ENCODE measurements at regions not wholly inside any gene's neighbourhood (a gene's known extent, or its start where the extent isn't known, plus 50 kb on each side); places are given as distances from the start of the nearest gene placed in this dataset.

DNA sequence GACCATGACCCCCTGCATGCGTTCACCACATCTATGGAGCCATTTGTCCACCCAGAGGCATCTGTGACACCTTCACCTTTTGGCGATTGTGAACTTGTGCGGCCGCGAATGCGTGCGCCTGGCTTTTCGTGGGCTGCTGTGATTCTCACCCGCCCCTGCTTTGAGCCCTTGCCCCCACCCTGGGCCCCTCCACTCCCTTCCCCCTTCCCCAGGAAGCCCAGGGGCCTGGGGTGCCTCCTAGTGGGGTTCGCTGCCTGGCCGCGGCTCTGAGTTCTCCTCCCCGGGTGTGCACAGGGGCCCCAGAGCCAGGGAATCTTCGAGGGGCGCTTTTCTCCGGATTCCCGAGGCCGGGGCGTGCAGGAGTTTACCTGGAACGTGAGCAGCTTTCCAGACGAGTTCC, 97.9 kb upstream of the ACTRT2 start:
- TF ChIP-seq CTCF (IDR thresholded peaks at IDR 0.05; ENCODE audit: low read length): no peak
- TF ChIP-seq EZH2 (IDR thresholded peaks at IDR 0.05; ENCODE audit: borderline replicate concordance, low read length): no peak

All from OCI-LY1 (cell line).